ENCODE measurements at regions not wholly inside any gene's neighbourhood (a gene's known extent, or its start where the extent isn't known, plus 50 kb on each side); places are given as distances from the start of the nearest gene placed in this dataset.

- no peak for TF ChIP-seq TEAD4 (IDR thresholded peaks at IDR 0.05; ENCODE audit: low read depth, low read length)
- no peak for TF ChIP-seq EGR1 (IDR thresholded peaks at IDR 0.05; ENCODE audit: borderline replicate concordance, low read depth, low read length)
- TF ChIP-seq CBX5 (IDR thresholded peaks at IDR 0.05; ENCODE audit: low read depth, low read length): no peak
- TF ChIP-seq RBBP5 (IDR thresholded peaks at IDR 0.05; ENCODE audit: borderline replicate concordance, low read depth, low read length): no peak
- TF ChIP-seq, protein P1, sequence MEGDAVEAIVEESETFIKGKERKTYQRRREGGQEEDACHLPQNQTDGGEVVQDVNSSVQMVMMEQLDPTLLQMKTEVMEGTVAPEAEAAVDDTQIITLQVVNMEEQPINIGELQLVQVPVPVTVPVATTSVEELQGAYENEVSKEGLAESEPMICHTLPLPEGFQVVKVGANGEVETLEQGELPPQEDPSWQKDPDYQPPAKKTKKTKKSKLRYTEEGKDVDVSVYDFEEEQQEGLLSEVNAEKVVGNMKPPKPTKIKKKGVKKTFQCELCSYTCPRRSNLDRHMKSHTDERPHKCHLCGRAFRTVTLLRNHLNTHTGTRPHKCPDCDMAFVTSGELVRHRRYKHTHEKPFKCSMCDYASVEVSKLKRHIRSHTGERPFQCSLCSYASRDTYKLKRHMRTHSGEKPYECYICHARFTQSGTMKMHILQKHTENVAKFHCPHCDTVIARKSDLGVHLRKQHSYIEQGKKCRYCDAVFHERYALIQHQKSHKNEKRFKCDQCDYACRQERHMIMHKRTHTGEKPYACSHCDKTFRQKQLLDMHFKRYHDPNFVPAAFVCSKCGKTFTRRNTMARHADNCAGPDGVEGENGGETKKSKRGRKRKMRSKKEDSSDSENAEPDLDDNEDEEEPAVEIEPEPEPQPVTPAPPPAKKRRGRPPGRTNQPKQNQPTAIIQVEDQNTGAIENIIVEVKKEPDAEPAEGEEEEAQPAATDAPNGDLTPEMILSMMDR (IDR thresholded peaks at IDR 0.05; ENCODE audit: control extremely low read depth in 1 of 3, insufficient read depth in 1 of 3, low read depth in 1 of 3, low read length in 3 of 3): peak in 2 of 3 experiments; percentile 21 to 39; a peak in 2 of 4 replicates
- no peak for TF ChIP-seq SAP30 (IDR thresholded peaks at IDR 0.05; ENCODE audit: insufficient read depth, insufficient replicate concordance, low read length)
Measured at GRCh38 chrX:75603833-75604232, 81.0 kb upstream of the ZDHHC15 start.

Measured in H1 (cell line).